ENCODE measurements at regions not wholly inside any gene's neighbourhood (a gene's known extent, or its start where the extent isn't known, plus 50 kb on each side); places are given as distances from the start of the nearest gene placed in this dataset.

DNA sequence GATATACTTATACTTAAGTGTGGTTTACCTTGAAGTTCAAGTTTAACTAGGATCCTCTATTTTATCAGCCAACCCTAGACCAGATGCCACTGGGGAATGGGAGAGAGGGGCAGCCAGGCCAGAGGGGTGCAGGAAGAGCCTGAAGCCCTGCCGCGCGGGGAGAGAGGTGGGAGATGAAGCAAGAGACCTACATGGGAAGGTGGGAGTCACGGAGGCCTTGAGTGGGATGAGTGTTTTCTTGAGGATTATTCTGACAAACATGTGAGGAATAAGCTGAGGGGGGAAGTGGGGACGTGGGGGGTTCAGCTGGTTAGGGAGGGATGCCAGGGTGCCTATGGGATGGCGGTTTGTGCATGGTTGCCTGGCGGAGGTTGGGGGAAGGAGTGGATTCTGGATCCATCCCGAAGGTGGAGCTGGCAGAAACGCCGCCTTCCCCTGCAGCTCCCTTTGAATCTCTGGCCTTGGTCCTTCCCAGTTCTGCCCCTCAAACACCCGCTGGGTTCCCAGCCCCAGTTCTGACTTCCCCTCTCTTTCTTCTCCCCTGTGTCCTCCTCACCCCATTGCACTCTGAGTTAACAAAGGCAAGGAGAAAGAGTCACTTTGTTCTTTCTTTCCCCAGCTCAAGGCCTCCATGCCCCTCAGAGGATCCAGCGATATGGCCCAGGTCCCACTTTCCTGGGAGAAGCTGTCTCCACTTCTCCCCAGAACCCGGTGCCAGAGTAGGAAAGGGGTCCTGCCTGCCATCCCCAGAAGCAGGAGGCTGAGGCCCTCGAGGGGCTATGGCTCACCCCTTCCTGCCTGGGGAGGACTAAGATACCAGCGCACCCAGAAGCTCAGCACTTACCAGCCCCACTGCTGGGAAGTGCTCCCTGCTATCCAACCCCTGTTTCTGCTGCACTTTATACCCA is 274.2 kb downstream of the UACA start:
- DNase-seq: no peak

DNA sequence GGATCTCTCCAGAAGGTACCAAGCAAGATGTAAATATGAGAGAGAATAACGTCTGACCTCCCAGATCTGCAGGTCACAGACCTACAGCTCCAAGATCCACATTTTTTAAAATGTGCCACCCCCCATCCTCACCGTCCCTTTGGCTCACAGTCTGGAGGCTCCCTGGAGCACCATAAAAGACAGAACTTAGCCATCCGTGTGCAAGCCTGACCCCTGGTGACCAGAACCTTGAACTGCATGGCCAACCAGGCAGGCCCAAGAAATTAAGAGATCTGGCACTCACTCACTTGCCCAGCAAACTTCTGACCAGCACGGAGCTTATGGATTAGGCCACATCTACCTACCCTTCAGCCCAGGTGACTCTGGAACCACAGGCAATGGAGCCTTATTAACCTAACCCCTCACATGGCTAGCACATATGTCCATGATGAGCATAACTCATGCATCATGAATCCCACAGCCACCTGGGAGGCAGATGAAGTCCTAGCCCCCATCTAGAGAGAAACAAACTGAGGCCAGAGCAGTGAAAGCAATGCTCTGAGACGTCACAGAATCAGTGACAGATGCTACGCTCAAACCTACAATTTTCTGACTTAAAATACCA is 275.3 kb downstream of the UACA start:
- DNase-seq: no peak

DNA sequence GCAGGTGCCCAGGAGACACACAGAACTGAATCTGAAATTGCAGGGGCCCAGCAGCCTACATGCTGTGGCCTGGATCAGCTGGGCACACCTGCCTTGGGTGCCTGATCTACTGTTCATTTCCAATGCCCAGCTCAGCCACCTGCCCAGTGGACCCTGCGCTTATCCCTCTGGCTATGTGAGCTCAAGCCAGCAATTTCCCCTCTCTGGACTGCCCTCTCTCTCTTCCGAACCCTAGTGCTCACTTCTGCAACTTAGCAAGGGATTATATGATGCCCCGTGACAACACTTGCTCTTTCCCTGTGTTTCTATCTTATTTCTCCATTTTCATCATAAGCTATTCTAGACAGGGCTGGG is 276.0 kb downstream of the UACA start:
- no peak for DNase-seq

DNA sequence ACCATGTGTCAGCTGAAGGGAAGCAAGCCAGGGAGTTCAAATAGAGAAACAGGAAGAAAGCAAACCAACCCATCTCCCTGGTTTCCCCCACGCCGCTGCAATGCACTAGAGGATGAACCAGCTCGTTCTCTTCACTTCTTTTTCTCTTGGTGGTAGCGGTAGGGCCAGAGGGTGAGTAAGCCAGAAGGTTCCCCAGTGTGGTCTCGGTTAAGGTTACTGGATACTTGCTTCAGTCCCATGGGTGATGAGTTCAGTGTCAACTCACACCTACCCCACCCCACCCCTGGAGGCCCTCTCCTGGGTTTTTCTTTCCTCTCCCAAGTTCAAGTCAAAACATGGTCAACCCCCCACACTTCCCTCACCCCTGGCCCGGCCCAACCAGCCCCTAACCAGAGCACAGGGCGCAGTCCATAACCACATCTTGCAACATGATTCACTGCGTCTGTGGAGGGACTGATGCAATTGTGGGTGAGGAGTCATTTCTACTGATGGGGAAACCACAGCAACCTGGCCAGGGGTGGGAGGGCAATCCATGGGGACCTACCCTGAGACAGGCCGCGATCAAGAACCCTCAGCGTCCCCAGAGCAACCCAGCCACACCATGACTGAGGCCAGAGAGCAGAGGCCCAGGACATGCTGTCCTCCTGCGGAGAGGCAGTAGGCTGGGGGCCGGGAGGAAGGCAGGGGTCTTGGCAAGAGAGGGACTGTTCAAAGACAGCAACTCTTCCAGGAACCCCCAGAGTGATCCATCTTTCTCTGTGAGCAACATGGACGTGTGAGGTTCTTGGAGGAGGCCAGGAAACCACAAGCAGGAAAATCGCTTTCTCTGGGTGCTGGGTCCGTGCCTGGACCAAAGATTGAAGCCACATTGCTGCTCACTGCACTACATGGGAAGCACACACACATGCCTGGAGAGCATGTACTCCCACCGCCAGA is 276.6 kb downstream of the UACA start:
- DNase-seq: no peak

DNA sequence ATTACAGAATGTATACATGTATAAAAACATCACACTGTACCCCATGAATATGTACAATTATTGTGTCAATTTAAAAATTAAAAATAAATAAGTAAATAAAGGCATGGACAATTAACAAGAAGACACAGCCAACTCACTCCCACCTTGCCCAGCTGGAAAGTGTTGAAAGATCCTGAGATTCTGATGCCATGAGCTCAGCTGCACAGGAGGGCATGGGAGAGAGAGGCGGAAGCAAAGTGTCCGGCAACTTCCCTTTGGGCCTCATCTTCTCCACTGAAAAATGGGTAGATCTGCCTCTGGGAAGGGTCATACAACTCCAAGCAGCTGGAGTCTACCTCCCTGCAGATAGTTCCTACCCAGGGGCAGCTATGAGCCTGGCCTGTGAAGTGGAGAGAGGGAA is 277.3 kb downstream of the UACA start:
- no peak for DNase-seq

DNA sequence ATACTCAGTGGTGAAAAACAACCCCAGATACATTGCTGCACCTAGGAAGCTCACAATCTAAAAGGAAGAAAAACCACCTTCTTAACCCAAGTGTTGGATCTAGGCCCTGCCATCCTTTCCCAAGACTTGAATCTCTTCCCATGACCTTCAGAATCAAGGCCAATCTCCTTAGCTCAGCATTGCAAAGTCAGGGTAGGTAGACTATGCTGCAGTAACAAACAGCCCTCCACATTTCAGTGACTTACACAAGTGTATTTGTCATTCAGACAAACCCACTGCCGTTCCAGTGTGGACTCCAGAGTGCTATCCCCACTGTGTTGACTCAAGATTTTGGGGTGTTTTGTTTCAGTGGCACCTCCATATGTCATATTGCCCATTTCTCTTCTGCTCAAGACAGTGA is 278.4 kb downstream of the UACA start:
- DNase-seq: no peak

DNA sequence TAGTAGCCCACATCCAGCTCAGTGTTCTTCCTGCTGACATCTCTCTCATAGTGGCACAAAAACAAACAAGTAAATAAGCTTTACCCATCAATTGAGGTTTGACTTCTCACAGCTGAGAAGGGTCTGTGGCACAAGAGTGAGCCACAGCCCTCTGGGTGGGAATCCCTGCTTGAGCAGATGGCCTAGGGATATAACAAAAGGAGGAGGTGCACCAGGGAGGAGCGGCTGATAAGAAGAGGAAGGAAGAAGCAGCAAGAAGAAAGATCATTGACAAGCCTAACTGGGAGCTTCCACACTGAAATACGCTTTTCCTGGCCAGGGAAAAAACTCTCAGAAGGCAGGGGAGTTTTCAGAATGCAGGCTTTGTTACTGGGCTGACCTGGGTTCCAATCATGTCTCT is 279.8 kb downstream of the UACA start:
- DNase-seq: no peak

DNA sequence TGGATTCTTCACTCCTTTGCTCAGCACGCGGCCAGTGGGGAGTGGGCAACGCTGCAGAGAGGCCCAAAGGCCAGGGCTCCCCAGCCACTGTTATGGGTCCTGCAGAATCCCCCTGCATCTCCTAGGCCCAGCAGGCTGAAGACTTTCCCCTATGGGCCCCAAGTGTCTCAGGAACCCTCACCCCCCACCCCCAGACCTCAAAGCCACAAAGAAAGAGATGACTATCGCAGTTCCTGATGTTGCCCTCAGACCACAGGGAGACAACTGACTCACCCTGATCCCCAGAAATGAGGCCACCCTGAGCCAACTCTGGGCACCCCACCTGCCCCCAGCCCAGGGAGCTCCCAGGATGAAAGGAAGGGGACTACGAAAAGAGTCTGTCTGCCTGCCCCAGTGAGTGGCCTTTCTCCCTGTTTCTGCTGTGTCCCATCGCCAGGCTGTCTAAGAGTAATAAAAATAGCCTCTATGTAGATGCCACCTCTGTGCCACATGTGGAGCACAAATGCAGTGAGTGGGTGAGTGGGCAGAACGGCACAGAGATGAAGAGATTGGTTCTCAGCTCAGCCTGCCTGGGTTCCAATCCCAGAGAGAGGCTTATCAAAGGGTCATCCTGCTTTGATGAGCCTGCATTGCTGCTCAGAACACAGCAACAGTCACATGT is 283.0 kb downstream of the UACA start:
- DNase-seq: no peak

DNA sequence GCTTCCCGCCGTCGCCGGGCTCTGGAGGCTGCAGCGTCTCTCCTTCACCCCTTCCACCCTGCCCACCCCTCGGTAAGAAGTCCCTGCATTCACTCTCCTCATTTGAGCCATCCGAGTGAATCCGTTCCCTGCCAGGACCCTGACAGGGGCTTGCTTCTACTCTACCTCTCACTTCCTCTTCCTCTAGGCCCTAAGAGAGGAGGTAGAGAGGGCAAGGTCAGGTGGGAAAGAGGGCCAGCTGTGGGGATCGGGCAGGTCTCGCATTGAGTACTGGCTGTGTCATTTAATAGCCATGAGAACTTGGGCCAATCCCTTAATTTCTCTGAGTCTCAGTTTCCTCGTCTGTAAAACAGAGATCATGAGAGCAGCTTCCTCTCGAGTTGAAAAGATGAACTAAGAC is 283.6 kb downstream of the UACA start:
- no peak for DNase-seq

DNA sequence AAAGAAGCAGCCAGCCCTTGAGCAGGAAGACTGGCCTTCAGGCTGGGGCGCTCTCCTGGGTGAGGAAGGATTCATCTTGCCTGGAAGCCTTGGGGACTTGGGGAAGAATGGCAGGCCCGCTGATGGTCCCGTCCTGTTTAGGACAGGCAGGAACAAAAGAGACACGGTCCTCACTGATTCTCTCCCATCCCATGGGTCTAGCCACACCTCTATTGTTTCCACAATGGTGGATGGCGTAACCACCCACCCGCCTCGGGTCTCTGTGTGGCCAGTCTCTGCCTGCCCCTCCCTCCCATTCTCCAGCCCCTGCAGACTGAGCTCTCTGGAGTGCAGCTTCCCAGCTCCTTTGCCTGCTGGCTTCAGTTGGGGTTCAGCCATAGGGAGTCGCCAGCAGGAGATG is 284.3 kb downstream of the UACA start:
- DNase-seq: no peak

DNA sequence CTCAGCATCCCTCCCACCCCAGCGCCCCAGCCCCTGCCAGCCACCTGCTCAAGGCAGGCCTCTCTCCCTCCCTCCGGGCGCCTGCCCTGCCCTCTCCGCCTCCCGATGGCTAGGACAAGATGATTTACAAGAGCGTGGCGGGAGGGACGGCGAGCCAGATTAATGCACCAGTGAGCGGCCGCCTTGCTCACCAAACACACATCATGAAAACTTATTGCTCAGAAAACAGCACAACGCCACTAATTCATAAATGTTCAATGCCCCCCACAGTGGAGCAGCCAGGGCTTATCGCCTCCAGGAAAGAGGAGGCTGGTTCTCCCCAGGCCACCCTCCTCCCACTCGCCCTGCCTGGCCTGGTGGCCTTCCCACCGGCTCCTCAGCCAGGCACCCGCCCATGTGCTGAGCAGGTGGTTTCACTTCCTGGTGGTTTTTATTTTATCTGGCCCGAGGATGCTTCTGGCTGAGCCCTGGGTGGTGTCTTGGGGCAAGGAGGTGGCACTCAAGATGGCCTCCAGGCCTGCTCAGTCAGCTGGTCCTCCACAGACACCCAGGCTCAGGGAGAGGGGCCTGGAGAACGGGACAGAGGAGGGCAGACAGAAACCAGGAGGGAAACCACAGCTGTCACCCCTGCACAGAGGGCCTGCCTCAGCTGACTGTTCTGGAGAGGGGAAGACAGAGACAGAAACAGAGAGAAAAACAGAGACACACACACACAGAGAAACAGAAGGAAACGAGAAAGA is 284.9 kb downstream of the UACA start:
- no peak for DNase-seq

DNA sequence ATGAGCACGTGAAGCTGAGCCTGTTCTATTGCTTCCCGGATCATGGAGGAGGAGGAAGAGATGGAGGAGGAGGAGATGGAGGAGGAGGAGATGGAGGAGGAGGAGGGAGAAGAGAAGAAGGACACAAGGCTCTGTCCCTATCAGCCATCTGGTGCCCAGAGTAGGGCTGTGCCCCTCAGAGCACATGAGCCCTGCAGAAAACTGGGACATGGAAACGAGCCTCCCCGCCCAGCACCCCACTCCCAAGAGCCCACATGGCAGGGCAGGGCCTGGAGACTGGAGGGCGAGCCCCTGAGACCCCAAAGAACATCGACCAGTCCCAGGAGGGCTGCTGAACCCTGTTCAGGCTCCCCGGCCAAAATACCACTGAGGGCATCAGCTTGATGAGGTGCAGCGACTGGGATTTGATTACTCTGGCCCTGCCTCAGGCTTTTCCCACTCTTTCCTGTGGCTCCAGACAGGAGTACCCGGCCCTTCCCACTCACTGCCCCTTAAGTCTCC is 285.6 kb downstream of the UACA start:
- no peak for DNase-seq

DNA sequence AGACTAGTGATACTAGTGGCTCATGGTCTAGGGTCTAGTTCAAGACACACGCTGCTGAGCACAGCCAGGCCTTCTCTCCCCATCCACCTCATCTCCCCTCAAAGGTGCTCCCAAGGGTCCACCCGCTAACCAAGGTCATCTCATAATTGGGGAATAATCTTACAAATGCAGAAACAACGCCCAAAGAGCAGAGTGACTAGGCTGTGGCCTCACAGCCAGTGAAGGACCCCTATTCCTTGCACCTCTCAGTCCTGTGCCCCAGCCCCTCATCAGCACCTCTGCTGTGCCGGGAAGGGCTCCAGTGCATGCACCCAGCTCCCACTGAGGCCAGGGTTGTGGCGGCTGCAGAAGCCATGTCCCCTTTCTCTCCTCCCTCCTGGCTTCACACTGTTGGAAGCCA is 286.9 kb downstream of the UACA start:
- no peak for DNase-seq

DNA sequence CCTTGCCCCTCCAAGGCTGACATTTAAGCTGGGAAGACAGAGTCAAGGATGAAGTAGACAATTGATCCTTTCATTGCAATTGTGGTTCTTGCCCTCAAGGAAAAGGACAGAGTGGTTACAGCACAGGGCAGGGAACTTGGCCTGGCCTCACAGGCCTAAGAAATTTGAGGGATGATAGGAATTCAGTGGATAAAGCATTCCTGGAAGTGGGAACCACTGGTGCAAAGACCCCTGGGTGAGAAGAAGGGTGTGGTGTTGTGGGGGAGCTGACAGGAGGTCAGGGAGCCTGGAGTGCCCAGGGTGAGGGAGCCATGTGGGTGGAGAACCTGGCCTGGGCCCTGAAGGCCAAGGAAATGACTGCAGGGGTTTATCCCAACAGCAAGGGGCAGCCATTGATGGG is 287.4 kb downstream of the UACA start:
- no peak for DNase-seq

DNA sequence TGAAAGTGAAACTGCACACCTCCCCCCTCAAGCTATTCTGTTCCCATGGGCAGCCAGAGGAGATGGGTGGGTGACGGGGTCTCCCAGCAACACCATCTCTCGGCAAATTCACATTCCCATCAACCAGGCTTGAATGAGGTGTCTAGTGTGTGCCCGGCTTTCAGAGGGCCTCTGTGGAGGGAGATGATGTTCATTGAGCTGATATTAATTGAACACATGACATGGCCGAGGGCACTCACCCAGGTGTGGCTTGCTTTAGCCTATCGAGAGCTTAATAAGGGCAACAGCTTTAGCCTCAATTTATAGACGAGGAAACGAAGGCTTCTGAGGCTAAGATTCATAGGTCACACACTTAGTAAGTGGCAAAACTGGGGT is 288.0 kb downstream of the UACA start:
- no peak for DNase-seq

DNA sequence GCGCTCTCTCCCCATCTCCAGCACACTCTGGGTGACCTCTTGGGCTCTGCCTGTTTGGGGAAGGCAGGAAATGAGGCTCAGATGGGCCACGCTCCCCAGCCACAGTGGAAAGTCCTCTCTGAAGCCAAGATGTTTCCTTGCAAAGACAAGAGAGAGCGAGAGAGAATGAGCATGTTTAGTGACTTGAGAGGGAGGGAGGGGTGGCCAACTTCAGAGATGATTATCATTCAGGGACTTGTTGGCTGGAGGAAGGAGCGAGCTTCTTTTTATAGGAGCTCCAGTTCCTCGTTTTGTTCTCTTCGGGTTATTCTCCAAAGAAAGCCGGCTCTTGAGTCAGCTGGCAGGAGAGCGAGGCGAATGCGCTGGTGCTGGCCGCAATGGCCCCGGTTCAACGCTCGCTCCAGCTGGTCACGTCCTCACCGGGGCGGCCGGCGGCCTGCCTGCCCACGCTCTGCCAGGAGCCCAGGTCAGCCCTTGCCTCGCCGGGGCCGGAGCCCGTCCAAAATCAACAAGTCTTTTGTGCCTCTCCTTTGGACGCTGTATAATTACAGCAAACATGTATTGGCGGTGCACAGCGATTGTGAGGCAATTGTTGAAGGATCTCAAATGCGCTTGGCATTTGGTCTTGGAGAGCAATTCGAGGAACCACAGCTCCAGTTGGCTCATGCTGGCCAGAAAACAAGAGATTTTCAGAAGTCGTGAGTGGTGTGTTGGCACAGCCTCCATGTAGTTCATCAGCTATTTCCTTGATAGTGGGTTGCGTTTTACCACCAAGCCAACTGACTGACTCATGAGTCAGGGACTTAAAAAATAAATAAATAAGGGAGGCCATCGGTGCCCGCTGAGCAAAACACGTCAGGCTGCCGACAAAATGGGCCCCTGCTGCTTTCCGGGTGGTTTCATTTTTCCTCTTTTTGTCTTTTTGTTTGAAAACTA is 288.6 kb downstream of the UACA start:
- no peak for DNase-seq

DNA sequence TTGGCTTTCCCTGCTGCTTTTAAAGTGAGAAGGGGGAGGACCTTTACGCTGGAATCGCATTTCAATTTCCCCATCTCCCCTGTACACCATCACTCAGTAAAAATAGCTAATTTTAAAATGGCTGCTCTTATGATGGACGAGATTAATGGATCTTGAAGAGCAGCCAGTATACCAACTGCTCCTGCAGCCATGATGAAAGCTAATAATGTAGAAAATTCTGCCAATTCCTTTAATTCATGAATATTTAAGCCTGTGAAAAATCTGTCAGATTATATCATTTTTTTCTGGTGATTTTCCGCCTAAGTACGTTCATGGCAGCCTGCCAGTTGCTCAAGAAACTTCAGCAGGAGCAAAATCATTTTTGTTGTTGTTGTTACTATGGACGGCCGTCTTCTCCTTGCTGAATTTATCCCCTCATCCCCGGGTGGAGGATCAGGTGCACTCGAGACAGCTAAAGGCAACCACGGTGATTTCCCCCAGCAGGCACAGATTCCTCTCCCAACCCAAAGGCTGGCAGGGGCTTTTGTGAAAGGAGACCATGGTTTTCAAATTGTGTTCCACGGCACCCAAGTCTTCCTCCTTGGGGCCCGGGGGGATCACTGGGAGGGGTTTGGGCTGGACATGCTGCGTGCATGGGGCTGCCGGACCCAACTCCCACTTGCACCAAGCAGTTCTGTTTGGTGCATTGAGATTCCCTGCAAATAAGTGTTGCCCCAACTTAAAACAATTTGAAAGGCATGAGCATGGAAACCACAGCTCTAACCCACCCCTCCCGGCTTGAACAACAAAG is 289.6 kb downstream of the UACA start:
- no peak for DNase-seq

DNA sequence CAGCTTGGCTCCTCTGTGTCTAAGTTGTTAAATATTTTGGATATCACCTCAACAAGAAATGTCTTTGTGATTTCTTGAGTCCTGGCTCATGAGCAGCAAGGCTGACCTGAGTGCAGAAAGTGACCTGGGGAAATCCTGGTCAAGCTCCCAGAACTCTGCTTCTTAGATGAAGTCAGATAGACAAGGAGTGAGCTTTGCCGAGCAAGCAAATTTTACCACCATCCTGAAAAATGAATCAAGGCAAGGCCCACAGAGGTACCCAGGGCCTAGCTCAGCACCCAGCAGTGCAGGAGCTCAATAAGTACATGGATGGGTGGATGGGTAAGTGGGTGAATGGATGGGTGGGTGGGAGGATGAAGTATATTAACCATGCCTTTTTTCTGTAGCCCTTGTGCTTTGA is 291.8 kb downstream of the UACA start:
- no peak for DNase-seq

DNA sequence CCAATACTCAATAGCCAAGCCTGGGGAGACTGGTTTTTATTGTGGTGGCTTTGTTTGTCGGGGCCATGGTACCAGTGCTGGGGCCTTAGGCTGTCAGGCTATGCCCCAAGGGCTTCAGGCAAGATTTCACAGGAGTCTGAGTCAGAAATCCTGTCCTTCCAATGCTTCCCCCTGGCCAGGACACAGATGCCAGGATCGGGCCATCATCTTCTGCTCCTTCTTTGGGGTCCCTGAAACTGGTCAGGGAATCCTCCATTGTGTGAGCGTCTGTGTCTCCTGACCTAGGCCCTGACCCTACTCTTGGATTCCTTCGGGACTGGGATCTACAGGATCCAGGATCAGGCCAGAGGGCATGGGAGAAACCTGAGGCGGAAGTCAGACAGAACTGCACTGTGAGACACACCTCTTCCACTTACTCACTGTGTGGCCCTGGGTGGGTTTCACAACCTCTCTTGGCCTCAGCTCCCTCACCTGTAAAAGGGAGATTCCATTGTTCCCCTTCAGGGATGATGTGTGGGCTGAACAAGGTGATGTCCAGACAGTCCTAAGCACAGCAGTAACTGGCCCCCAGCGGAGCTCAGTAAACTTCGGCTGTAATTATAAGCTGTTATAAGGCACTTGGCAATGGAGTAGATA is 292.7 kb downstream of the UACA start:
- no peak for DNase-seq
